ENCODE measurements at regions not wholly inside any gene's neighbourhood (a gene's known extent, or its start where the extent isn't known, plus 50 kb on each side); places are given as distances from the start of the nearest gene placed in this dataset.

GRCh38 chr3:79848876-79849275 is 81.1 kb upstream of the ROBO1 start:
- Mint-ChIP-seq H3K4me3 (no peak overlapping the region), H3K9me3 (peaks cover 4 to 41% (median 29%) of the 10 kb centered on the region in 6 donors), H3K27me3 (ENCODE audit: low read depth in 3 of 3) (no peaks in the 10 kb centered on the region), H3K27ac (no peak overlapping the region), H3K36me3 (no peaks in the 10 kb centered on the region), H3K4me1 (no peaks in the 10 kb centered on the region)
- no peak for DNase-seq

DNA sequence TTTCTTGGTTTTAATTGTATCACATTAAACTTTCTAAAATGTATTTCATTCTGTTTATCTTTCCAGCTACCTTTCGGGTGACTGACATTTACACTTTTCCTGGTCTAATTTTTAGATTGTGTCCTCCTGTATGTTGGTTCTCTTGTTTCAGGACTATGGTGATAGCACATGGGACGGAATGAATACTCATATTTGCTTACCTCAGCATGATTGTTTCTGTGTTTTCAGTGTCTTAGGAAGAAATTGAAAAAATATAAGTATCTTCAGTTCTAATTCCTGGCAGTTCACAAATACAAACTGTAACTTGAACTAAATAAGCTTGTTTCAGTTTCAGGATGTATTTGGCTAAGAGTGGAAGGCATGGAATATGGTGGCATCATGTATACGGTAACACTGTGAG is 80.1 kb upstream of the ROBO1 start:
- Mint-ChIP-seq H3K27me3 (ENCODE audit: low read depth in 3 of 3) (no peaks in the 10 kb centered on the region), H3K36me3 (no peaks in the 10 kb centered on the region), H3K27ac (no peak overlapping the region), H3K4me1 (no peaks in the 10 kb centered on the region), H3K9me3 (peaks cover 7 to 39% (median 29%) of the 10 kb centered on the region in 6 donors), H3K4me3 (no peak overlapping the region)
- DNase-seq, result no peak

DNA sequence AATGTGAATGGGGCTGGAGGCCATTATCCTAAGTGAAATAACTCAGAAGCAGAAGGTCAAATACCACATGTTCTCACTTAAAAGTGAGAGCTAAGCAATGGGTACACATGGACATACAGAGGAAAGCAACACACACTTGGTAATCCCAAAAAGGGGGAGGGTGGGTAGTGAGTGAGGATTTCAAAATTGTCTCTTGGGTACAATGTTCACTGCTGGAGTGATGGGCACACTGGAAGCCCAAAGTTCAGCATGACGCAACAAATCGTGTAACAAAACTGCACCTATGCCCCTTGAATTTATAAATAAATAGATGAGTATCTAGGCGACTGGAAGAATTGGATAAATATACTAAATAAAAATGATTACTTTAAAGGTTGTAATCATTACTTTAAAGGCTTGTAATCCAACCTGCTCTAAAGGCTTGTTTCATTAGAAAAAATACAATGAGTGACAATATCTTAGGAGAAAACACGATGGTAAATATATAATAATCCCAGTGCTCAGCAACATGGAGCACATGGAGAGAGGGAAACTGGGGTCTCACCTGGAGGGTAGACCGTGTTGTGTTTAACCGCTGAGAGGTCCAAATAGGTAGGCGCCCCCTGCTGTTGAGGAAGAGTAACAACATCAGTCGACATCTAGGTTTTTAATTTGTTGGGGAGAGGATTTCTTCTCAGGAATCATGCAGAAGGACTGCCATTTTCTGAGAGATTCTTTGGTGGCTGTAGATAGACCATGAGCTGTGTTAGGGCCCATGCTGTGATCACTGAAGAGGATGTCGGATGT is 78.5 kb upstream of the ROBO1 start:
- H3K4me3 Mint-ChIP-seq, result no peak overlapping the region
- no peaks in the 10 kb centered on the region for H3K36me3 Mint-ChIP-seq
- H3K4me1 Mint-ChIP-seq, result no peaks in the 10 kb centered on the region
- no peak for DNase-seq
- H3K9me3 Mint-ChIP-seq, result peaks cover 8 to 39% (median 23%) of the 10 kb centered on the region in 6 donors
- no peak overlapping the region for H3K27ac Mint-ChIP-seq
- no peaks in the 10 kb centered on the region for H3K27me3 Mint-ChIP-seq (ENCODE audit: low read depth in 3 of 3)

DNA sequence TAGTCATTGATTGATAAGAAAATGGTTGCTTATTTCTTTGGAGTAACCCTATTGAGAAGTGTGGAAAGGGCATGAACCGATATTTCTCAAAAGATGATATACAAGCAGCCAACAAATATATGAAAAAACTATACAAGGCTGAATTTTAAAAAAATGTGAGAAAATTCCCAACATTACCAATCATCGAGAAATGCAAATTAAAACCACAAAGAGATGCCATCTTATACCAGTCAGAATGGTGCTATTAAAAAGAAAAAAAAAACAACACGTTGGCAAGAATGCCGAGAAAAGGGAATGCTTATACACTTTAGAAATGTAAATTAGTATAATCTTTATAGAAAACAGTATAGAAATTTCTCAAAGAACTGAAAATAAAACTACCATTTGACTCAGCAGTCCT is 77.7 kb upstream of the ROBO1 start:
- Mint-ChIP-seq H3K9me3 (peaks cover 5 to 36% (median 18%) of the 10 kb centered on the region in 6 donors), H3K4me1 (no peaks in the 10 kb centered on the region), H3K27ac (no peak overlapping the region), H3K4me3 (no peak overlapping the region), H3K27me3 (ENCODE audit: low read depth in 3 of 3) (no peaks in the 10 kb centered on the region), H3K36me3 (no peaks in the 10 kb centered on the region)
- DNase-seq, result no peak

DNA sequence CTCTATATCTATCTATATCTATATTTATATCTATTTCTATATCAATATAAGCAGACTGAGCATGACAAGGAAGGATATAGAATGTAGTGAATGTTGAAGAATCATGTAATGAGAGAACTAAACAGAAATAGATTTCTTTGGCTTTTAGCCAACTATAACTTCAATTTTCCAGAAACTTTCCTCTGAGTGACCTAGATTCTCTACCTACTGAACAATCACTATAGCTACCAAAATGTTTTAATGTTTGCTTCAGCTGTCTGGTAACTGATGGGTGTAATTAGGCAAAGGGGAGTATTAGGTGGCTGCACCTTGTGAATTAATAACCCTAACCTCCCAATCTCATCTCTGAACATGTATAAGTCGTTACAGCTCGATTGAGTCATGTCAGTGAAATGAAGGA is 76.4 kb upstream of the ROBO1 start:
- H3K4me1 Mint-ChIP-seq, result no peaks in the 10 kb centered on the region
- no peak overlapping the region for H3K27ac Mint-ChIP-seq
- no peaks in the 10 kb centered on the region for H3K27me3 Mint-ChIP-seq (ENCODE audit: low read depth in 3 of 3)
- H3K9me3 Mint-ChIP-seq, result peaks cover 7 to 34% (median 14%) of the 10 kb centered on the region in 6 donors
- H3K4me3 Mint-ChIP-seq, result no peak overlapping the region
- no peak for DNase-seq
- no peaks in the 10 kb centered on the region for H3K36me3 Mint-ChIP-seq

DNA sequence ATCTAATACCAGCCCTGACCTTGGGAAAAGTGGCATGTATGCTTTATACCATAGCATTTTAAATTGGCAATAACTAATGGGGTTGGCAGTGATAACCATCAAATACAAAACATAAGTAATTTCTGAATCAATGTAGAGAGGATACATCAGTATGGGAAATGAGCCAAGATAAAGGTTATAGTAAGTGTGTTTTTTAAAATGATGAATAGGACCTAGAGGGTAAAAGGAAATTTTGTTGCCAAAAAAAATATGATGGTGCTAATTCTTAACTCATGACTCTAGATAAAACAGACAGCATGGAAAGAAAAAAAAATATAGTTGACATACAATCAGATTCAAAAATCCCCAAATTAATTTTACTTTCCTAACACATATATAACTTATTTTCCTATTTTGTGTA is 75.4 kb upstream of the ROBO1 start:
- no peak overlapping the region for H3K4me3 Mint-ChIP-seq

DNA sequence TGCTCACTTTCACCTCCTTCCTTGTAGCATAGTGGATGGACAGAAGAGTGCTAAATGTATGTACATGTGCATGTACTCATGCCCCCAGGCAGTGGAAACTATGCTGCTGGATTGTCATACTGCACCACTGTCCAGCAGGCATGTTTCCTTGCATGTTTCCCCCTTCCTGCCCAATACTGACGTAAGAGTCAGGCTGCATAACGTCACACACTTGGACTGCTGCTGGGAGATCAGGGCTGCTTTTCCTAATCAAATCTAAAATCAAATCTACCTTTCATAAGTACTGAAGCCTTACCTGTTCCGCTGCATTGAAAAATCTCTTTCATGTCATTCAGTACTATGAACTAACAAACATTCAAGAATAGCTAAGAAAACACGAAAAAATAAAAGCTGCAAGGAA is 67.9 kb upstream of the ROBO1 start:
- Mint-ChIP-seq H3K9me3 (peaks cover 12 to 59% (median 36%) of the 10 kb centered on the region in 6 donors), H3K4me3 (no peak overlapping the region), H3K27ac (no peak overlapping the region), H3K4me1 (no peaks in the 10 kb centered on the region), H3K27me3 (ENCODE audit: low read depth in 3 of 3) (peaks cover 0 to 1% (median 0%) of the 10 kb centered on the region in 3 donors), H3K36me3 (peaks cover 0 to 4% (median 0%) of the 10 kb centered on the region in 3 donors)
- DNase-seq, result no peak

More for the DNA sequence above, 75.4 kb upstream of the ROBO1 start:
- no peak for DNase-seq
- Mint-ChIP-seq H3K27me3 (ENCODE audit: low read depth in 3 of 3) (no peaks in the 10 kb centered on the region), H3K4me1 (no peaks in the 10 kb centered on the region), H3K36me3 (no peaks in the 10 kb centered on the region), H3K27ac (no peak overlapping the region), H3K9me3 (peaks cover 9 to 32% (median 15%) of the 10 kb centered on the region in 6 donors)

DNA sequence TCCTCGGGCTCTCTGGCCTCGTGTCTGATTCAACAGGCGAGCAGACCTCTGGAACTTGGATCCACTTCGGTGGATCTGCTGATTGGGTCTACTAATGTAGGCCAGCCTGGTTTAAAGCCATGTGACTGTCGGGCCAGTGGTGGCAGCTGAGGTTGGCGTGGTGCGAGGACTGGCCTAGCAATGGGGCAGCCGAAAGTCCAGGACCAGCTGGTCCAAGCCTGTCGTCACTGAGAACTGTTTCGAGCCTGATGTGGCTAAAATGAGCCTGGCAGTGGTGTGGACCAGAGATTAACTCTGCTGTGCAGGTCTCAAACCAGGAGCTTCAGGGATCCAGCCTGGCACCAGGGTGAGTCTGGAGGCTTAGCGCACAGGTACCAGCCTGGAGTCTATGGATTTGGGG is 56.4 kb upstream of the ROBO1 start:
- H3K9me3 Mint-ChIP-seq, result peaks cover 16 to 47% (median 21%) of the 10 kb centered on the region in 6 donors
- no peak overlapping the region for H3K4me3 Mint-ChIP-seq
- no peak overlapping the region for H3K27ac Mint-ChIP-seq
- DNase-seq, result no peak
- no peaks in the 10 kb centered on the region for H3K27me3 Mint-ChIP-seq (ENCODE audit: low read depth in 3 of 3)
- no peaks in the 10 kb centered on the region for H3K36me3 Mint-ChIP-seq
- no peaks in the 10 kb centered on the region for H3K4me1 Mint-ChIP-seq

- H3K4me3 Mint-ChIP-seq, result no peak overlapping the region
- peaks cover 0 to 5% (median 0%) of the 10 kb centered on the region in 3 donors for H3K36me3 Mint-ChIP-seq
- H3K27me3 Mint-ChIP-seq (ENCODE audit: low read depth in 3 of 3), result no peaks in the 10 kb centered on the region
- H3K9me3 Mint-ChIP-seq, result peaks cover 11 to 58% (median 23%) of the 10 kb centered on the region in 6 donors
- no peak for DNase-seq
- no peaks in the 10 kb centered on the region for H3K4me1 Mint-ChIP-seq
- no peak overlapping the region for H3K27ac Mint-ChIP-seq
Measured at GRCh38 chr3:79822076-79822475, 54.3 kb upstream of the ROBO1 start.

GRCh38 chr3:79820089-79820488 is 52.3 kb upstream of the ROBO1 start:
- no peak for DNase-seq
- Mint-ChIP-seq H3K4me3 (no peak overlapping the region), H3K36me3 (peaks cover 0 to 5% (median 0%) of the 10 kb centered on the region in 3 donors), H3K4me1 (no peaks in the 10 kb centered on the region), H3K27me3 (ENCODE audit: low read depth in 3 of 3) (no peaks in the 10 kb centered on the region), H3K27ac (no peak overlapping the region), H3K9me3 (peaks cover 11 to 58% (median 37%) of the 10 kb centered on the region in 6 donors)

DNA sequence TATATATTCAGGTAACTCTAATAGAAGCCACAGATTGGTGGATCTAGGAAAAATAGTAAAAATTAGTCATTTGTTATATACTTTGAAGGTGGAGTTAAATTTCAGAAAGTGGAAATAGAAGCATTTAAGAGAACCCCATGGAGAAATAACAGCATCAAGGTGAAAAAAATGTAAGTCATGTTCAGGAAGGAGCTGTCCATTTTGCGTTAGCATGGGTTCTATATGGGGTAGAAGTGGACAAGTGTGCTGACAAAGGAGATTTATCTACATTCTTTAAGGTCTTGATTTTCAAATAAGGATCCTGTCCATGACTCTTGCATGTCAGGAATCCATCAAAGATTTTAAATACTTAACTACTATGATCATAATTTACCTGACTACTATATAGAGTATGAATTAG is 50.2 kb upstream of the ROBO1 start:
- Mint-ChIP-seq H3K27ac (no peak overlapping the region), H3K9me3 (peaks cover 8 to 60% (median 45%) of the 10 kb centered on the region in 6 donors), H3K27me3 (ENCODE audit: low read depth in 3 of 3) (no peaks in the 10 kb centered on the region), H3K4me1 (no peaks in the 10 kb centered on the region), H3K4me3 (no peak overlapping the region), H3K36me3 (peaks cover 0 to 5% (median 0%) of the 10 kb centered on the region in 3 donors)
- DNase-seq, result no peak
